GM23338 (cell line): ENCODE measurements at regions not wholly inside any gene's neighbourhood (a gene's known extent, or its start where the extent isn't known, plus 50 kb on each side); places are given as distances from the start of the nearest gene placed in this dataset.

Experiments
- ATAC-seq: fragments of 200-7000 bp; cut with Tn5 transposase; 3 replicates; pipeline ENCODE4 v1.9.1; 2020
- DNase-seq: peaks from one replicate; pipeline ENCODE4 v3.0.0-alpha.2; 2015; ENCODE audit warnings: low spot score
- H2AFZ ChIP-seq: fragments of 200-600 bp; sonication (generic); 2 replicates; pipeline ENCODE4 v1.8.0; 2016; ENCODE audit warnings: antibody characterized with exemption, mild to moderate bottlenecking, moderate library complexity
- H3F3A ChIP-seq: fragments of 200-600 bp; sonication (generic); replicated peaks from 2 replicates; pipeline ENCODE4 v1.8.0; 2017; ENCODE audit warnings: antibody characterized with exemption, mixed run types, low read depth
- H3K27ac ChIP-seq: fragments of 200-600 bp; sonication (generic); 2 replicates; pipeline ENCODE4 v1.6.1; 2016; ENCODE audit warnings: low read depth
- H3K27me3 ChIP-seq: fragments of 200-600 bp; sonication (generic); 2 replicates; pipeline ENCODE4 v1.8.0; 2016; ENCODE audit warnings: mild to moderate bottlenecking, mixed run types, moderate library complexity; ENCODE audit not compliant: insufficient read depth
- H3K36me3 ChIP-seq: fragments of 200-600 bp; sonication (generic); 2 replicates; pipeline ENCODE4 v1.8.0; 2016; ENCODE audit warnings: mild to moderate bottlenecking; ENCODE audit not compliant: insufficient read depth
- H3K4me1 ChIP-seq: fragments of 200-600 bp; sonication (generic); 2 replicates; pipeline ENCODE4 v1.8.0; 2016; ENCODE audit warnings: mild to moderate bottlenecking, moderate library complexity; ENCODE audit not compliant: insufficient read depth
- H3K4me2 ChIP-seq: fragments of 200-600 bp; sonication (generic); 2 replicates; pipeline ENCODE4 v1.7.1; 2017; ENCODE audit warnings: mixed run types
- H3K4me3 ChIP-seq: fragments of 200-600 bp; sonication (generic); 2 replicates; pipeline ENCODE4 v1.6.1; 2016; ENCODE audit warnings: mixed run types
- H3K79me2 ChIP-seq: fragments of 200-600 bp; sonication (generic); replicated peaks from 2 replicates; pipeline ENCODE4 v1.8.0; 2017; ENCODE audit warnings: mild to moderate bottlenecking; ENCODE audit not compliant: insufficient read depth
- H3K9me2 ChIP-seq: fragments of 200-600 bp; sonication (generic); 2 replicates; pipeline ENCODE4 v1.8.0; 2017; ENCODE audit not compliant: insufficient read depth
- H4K20me1 ChIP-seq: fragments of 200-600 bp; sonication (generic); replicated peaks from 2 replicates; pipeline ENCODE4 v1.8.0; 2017; ENCODE audit warnings: mild to moderate bottlenecking; ENCODE audit not compliant: insufficient read depth
- H3K27ac Mint-ChIP-seq: 2 replicates; pipeline ENCODE4 v1.8.0; 2020; ENCODE audit warnings: inconsistent platforms, mild to moderate bottlenecking, moderate library complexity, mixed read lengths
- H3K27me3 Mint-ChIP-seq: 3 replicates; pipeline ENCODE4 v1.8.0; 2022; ENCODE audit warnings: low read depth, mild to moderate bottlenecking, moderate library complexity, mixed read lengths, inconsistent platforms; ENCODE audit not compliant: insufficient read depth, poor library complexity
- H3K36me3 Mint-ChIP-seq: 3 replicates; pipeline ENCODE4 v1.8.0; 2021; ENCODE audit warnings: low read depth, mild to moderate bottlenecking, inconsistent platforms, moderate library complexity, mixed read lengths
- H3K4me1 Mint-ChIP-seq: 3 replicates; pipeline ENCODE4 v1.8.0; 2020; ENCODE audit warnings: mild to moderate bottlenecking, inconsistent platforms, mixed read lengths
- H3K4me3 Mint-ChIP-seq: 3 replicates; pipeline ENCODE4 v1.8.0; 2021; ENCODE audit warnings: moderate library complexity, mild to moderate bottlenecking, inconsistent platforms, mixed read lengths
- H3K9me3 Mint-ChIP-seq: 3 replicates; pipeline ENCODE4 v1.8.0; 2020; ENCODE audit warnings: moderate library complexity, mild to moderate bottlenecking, inconsistent platforms, mixed read lengths
- CREB1 ChIP-seq: fragments of 250-450 bp; sonication (Bioruptor Pico); IDR thresholded peaks from 2 replicates; pipeline ENCODE4 v1.5.0; 2020; ENCODE audit warnings: low read depth, mild to moderate bottlenecking, moderate library complexity
- EZH2 ChIP-seq: fragments of 200-600 bp; sonication (generic); IDR thresholded peaks from one replicate; pipeline ENCODE4 v1.8.0; 2017; ENCODE audit warnings: antibody characterized with exemption, mild to moderate bottlenecking, low read depth; ENCODE audit not compliant: unreplicated experiment
- EZH2phosphoT487 ChIP-seq: fragments of 200-600 bp; sonication (generic); IDR thresholded peaks from one replicate; pipeline ENCODE4 v1.8.1; 2018; ENCODE audit warnings: antibody characterized with exemption; ENCODE audit not compliant: unreplicated experiment
- JUNB ChIP-seq: IDR thresholded peaks from one replicate; pipeline ENCODE4 v1.6.1; 2016; ENCODE audit warnings: antibody characterized with exemption; ENCODE audit not compliant: unreplicated experiment
- NANOG ChIP-seq: IDR thresholded peaks from 2 replicates; pipeline ENCODE4 v1.6.1; 2016; ENCODE audit warnings: antibody characterized with exemption, borderline replicate concordance
- POLR2AphosphoS5 ChIP-seq: IDR thresholded peaks from 2 replicates; pipeline ENCODE4 v1.6.1; 2016; ENCODE audit warnings: antibody characterized with exemption, low read depth
- STAT1 ChIP-seq: IDR thresholded peaks from one replicate; pipeline ENCODE4 v1.6.1; 2016; ENCODE audit warnings: antibody characterized with exemption; ENCODE audit not compliant: unreplicated experiment
- ZNF114 ChIP-seq: fragments of 250-450 bp; sonication (Bioruptor Pico); IDR thresholded peaks from 2 replicates; pipeline ENCODE4 v1.5.0; 2020; ENCODE audit warnings: mild to moderate bottlenecking, moderate library complexity
- ZNF331 ChIP-seq: fragments of 250-450 bp; sonication (Bioruptor Pico); IDR thresholded peaks from 2 replicates; pipeline ENCODE4 v1.5.0; 2020; ENCODE audit warnings: low read depth, mild to moderate bottlenecking, moderate library complexity
- TF ChIP-seq, protein P1 (sequence below): IDR thresholded peaks from one replicate; pipeline ENCODE4 v1.6.1; 2018; ENCODE audit warnings: antibody characterized with exemption; ENCODE audit not compliant: unreplicated experiment
- TF ChIP-seq, protein P2 (sequence below): IDR thresholded peaks from 2 replicates; pipeline ENCODE4 v1.6.1; 2016; ENCODE audit warnings: antibody characterized with exemption
- TF ChIP-seq, protein P3 (sequence below): fragments of 250-450 bp; sonication (Bioruptor Pico); IDR thresholded peaks from 2 replicates; pipeline ENCODE4 v1.5.0; 2020; ENCODE audit warnings: mild to moderate bottlenecking, moderate library complexity

DNA sequence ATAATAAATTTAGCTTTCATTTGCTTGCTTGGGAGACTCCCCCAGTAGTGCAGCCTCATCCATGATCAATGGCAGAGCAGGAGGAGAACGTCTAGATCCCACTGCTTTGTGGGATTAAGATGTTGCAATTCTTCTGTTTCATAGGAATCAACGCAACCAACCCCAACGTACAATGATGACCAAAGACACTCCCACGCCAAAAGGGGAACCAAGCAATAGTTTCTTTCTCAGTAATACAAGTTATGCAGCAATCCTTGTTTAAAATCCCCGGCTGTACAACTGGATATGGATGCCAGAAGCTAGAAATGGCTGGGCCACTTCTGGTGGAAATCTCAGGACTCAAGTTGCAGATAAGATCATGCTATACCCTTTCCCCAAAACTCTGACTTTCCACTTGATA, 411.2 kb downstream of the VPS13C start:
- no peaks in the 10 kb centered on the region for H3K27me3 ChIP-seq
- DNase-seq (no peak), ATAC-seq (no peak)
- Mint-ChIP-seq H3K4me1 (peaks cover 19% of the 10 kb centered on the region), H3K9me3 (no peaks in the 10 kb centered on the region), H3K27ac (no peak overlapping the region), H3K27me3 (no peaks in the 10 kb centered on the region), H3K4me3 (no peak overlapping the region), H3K36me3 (no peaks in the 10 kb centered on the region)
- no peak for TF ChIP-seq STAT1
- no peak for TF ChIP-seq NANOG
- TF ChIP-seq, protein P1, sequence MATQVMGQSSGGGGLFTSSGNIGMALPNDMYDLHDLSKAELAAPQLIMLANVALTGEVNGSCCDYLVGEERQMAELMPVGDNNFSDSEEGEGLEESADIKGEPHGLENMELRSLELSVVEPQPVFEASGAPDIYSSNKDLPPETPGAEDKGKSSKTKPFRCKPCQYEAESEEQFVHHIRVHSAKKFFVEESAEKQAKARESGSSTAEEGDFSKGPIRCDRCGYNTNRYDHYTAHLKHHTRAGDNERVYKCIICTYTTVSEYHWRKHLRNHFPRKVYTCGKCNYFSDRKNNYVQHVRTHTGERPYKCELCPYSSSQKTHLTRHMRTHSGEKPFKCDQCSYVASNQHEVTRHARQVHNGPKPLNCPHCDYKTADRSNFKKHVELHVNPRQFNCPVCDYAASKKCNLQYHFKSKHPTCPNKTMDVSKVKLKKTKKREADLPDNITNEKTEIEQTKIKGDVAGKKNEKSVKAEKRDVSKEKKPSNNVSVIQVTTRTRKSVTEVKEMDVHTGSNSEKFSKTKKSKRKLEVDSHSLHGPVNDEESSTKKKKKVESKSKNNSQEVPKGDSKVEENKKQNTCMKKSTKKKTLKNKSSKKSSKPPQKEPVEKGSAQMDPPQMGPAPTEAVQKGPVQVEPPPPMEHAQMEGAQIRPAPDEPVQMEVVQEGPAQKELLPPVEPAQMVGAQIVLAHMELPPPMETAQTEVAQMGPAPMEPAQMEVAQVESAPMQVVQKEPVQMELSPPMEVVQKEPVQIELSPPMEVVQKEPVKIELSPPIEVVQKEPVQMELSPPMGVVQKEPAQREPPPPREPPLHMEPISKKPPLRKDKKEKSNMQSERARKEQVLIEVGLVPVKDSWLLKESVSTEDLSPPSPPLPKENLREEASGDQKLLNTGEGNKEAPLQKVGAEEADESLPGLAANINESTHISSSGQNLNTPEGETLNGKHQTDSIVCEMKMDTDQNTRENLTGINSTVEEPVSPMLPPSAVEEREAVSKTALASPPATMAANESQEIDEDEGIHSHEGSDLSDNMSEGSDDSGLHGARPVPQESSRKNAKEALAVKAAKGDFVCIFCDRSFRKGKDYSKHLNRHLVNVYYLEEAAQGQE = no peak
- no peak for TF ChIP-seq CREB1 (CRISPR knock-in tag)
- TF ChIP-seq, protein P2, sequence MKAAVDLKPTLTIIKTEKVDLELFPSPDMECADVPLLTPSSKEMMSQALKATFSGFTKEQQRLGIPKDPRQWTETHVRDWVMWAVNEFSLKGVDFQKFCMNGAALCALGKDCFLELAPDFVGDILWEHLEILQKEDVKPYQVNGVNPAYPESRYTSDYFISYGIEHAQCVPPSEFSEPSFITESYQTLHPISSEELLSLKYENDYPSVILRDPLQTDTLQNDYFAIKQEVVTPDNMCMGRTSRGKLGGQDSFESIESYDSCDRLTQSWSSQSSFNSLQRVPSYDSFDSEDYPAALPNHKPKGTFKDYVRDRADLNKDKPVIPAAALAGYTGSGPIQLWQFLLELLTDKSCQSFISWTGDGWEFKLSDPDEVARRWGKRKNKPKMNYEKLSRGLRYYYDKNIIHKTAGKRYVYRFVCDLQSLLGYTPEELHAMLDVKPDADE = no peak
- no peak for TF ChIP-seq EZH2phosphoT487
- no peak for TF ChIP-seq POLR2AphosphoS5
- TF ChIP-seq JUNB = no peak
- TF ChIP-seq EZH2 = no peak
- no peak for TF ChIP-seq ZNF114 (CRISPR knock-in tag)
- no peak for TF ChIP-seq ZNF331 (CRISPR knock-in tag)
- TF ChIP-seq, protein P3, sequence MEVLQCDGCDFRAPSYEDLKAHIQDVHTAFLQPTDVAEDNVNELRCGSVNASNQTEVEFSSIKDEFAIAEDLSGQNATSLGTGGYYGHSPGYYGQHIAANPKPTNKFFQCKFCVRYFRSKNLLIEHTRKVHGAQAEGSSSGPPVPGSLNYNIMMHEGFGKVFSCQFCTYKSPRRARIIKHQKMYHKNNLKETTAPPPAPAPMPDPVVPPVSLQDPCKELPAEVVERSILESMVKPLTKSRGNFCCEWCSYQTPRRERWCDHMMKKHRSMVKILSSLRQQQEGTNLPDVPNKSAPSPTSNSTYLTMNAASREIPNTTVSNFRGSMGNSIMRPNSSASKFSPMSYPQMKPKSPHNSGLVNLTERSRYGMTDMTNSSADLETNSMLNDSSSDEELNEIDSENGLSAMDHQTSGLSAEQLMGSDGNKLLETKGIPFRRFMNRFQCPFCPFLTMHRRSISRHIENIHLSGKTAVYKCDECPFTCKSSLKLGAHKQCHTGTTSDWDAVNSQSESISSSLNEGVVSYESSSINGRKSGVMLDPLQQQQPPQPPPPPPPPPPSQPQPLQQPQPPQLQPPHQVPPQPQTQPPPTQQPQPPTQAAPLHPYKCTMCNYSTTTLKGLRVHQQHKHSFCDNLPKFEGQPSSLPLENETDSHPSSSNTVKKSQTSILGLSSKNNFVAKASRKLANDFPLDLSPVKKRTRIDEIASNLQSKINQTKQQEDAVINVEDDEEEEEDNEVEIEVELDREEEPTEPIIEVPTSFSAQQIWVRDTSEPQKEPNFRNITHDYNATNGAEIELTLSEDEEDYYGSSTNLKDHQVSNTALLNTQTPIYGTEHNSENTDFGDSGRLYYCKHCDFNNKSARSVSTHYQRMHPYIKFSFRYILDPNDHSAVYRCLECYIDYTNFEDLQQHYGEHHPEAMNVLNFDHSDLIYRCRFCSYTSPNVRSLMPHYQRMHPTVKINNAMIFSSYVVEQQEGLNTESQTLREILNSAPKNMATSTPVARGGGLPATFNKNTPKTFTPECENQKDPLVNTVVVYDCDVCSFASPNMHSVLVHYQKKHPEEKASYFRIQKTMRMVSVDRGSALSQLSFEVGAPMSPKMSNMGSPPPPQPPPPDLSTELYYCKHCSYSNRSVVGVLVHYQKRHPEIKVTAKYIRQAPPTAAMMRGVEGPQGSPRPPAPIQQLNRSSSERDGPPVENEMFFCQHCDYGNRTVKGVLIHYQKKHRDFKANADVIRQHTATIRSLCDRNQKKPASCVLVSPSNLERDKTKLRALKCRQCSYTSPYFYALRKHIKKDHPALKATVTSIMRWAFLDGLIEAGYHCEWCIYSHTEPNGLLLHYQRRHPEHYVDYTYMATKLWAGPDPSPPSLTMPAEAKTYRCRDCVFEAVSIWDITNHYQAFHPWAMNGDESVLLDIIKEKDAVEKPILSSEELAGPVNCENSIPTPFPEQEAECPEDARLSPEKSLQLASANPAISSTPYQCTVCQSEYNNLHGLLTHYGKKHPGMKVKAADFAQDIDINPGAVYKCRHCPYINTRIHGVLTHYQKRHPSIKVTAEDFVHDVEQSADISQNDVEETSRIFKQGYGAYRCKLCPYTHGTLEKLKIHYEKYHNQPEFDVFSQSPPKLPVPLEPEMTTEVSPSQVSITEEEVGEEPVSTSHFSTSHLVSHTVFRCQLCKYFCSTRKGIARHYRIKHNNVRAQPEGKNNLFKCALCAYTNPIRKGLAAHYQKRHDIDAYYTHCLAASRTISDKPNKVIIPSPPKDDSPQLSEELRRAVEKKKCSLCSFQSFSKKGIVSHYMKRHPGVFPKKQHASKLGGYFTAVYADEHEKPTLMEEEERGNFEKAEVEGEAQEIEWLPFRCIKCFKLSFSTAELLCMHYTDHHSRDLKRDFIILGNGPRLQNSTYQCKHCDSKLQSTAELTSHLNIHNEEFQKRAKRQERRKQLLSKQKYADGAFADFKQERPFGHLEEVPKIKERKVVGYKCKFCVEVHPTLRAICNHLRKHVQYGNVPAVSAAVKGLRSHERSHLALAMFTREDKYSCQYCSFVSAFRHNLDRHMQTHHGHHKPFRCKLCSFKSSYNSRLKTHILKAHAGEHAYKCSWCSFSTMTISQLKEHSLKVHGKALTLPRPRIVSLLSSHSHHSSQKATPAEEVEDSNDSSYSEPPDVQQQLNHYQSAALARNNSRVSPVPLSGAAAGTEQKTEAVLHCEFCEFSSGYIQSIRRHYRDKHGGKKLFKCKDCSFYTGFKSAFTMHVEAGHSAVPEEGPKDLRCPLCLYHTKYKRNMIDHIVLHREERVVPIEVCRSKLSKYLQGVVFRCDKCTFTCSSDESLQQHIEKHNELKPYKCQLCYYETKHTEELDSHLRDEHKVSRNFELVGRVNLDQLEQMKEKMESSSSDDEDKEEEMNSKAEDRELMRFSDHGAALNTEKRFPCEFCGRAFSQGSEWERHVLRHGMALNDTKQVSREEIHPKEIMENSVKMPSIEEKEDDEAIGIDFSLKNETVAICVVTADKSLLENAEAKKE = no peak
- H3K79me2 ChIP-seq = no peaks in the 10 kb centered on the region
- H3K27ac ChIP-seq = no peak overlapping the region
- no peaks in the 10 kb centered on the region for H3F3A ChIP-seq
- H3K4me2 ChIP-seq = no peak overlapping the region
- no peaks in the 10 kb centered on the region for H4K20me1 ChIP-seq
- no peaks in the 10 kb centered on the region for H3K36me3 ChIP-seq
- no peak overlapping the region for H3K4me3 ChIP-seq
- peaks cover 12% of the 10 kb centered on the region for H3K4me1 ChIP-seq
- H3K9me2 ChIP-seq = peaks cover 9% of the 10 kb centered on the region; the same call in 1 of the 2 replicates
- no peak overlapping the region for H2AFZ ChIP-seq
